ENCODE measurements at regions not wholly inside any gene's neighbourhood (a gene's known extent, or its start where the extent isn't known, plus 50 kb on each side); places are given as distances from the start of the nearest gene placed in this dataset.
"Not testable (repeated sequence)": the region's sequence is repeated elsewhere in the genome, so short reads cannot be mapped to it uniquely, and the experiment has no call there.

- no peak for DNase-seq
These were observed 102.7 kb upstream of the OR9Q1 start for GRCh38 chr11:57920971-57921370.

- DNase-seq = no peak
These were observed 91.6 kb upstream of the OR9Q1 start for GRCh38 chr11:57932105-57932504.

- no peak for DNase-seq
These were observed 88.2 kb upstream of the OR9Q1 start for GRCh38 chr11:57935402-57936049.

- no peak for DNase-seq
These were observed 87.6 kb upstream of the OR9Q1 start for GRCh38 chr11:57936050-57936418.

- DNase-seq = no peak
These were observed 86.2 kb upstream of the OR9Q1 start for GRCh38 chr11:57937431-57937830.

- no peak for DNase-seq
These were observed 85.3 kb upstream of the OR9Q1 start for GRCh38 chr11:57938351-57938750.

- no peak for DNase-seq
These were observed 83.5 kb upstream of the OR9Q1 start for GRCh38 chr11:57940044-57940756.

- no peak for DNase-seq
These were observed 81.8 kb upstream of the OR9Q1 start for GRCh38 chr11:57941875-57942274.

- DNase-seq = no peak
These were observed 80.9 kb upstream of the OR9Q1 start for GRCh38 chr11:57942808-57943207.

GRCh38 chr11:57943766-57944165 lies 79.9 kb upstream of the OR9Q1 start:
- DNase-seq = not testable (repeated sequence)

- no peak for DNase-seq
These were observed 77.1 kb upstream of the OR9Q1 start for GRCh38 chr11:57946628-57947027.

GRCh38 chr11:57964660-57965059 lies 59.0 kb upstream of the OR9Q1 start:
- DNase-seq = no peak

GRCh38 chr11:57971272-57972012 lies 52.2 kb upstream of the OR9Q1 start:
- DNase-seq = no peak

GRCh38 chr11:57972013-57972367 lies 51.7 kb upstream of the OR9Q1 start:
- DNase-seq = no peak
